ENCODE measurements at regions not wholly inside any gene's neighbourhood (a gene's known extent, or its start where the extent isn't known, plus 50 kb on each side); places are given as distances from the start of the nearest gene placed in this dataset.
A peak's percentile ranks its signal among the peaks of the same experiment; 100 is the strongest.

GRCh38 chr15:62545467-62546227 is 380.6 kb upstream of the C2CD4B start:
- TF ChIP-seq POLR2AphosphoS5 (IDR thresholded peaks at IDR 0.05; ENCODE audit: low read depth, low read length) (no peak), PAX5 (IDR thresholded peaks at IDR 0.05; ENCODE audit: insufficient read depth, low read length, severe bottlenecking) (no peak), POU2F2 (IDR thresholded peaks at IDR 0.05; ENCODE audit: low read depth, low read length) (no peak), POLR2A (IDR thresholded peaks at IDR 0.05; ENCODE audit: low read depth, low read length) (no peak), TAF1 (IDR thresholded peaks at IDR 0.05; ENCODE audit: low read depth, low read length) (no peak), SPI1 (IDR thresholded peaks at IDR 0.05; ENCODE audit: low read depth, low read length) (no peak)
- FAIRE-seq (no peak), DNase-seq (ENCODE audit: insufficient read length, low spot score) (no peak)

- no peak for FAIRE-seq
- TF ChIP-seq POLR2AphosphoS5 (IDR thresholded peaks at IDR 0.05; ENCODE audit: low read depth, low read length) (no peak), TAF1 (IDR thresholded peaks at IDR 0.05; ENCODE audit: low read depth, low read length) (no peak), SPI1 (IDR thresholded peaks at IDR 0.05; ENCODE audit: low read depth, low read length) (no peak), POLR2A (IDR thresholded peaks at IDR 0.05; ENCODE audit: low read depth, low read length) (no peak), PAX5 (IDR thresholded peaks at IDR 0.05; ENCODE audit: insufficient read depth, low read length, severe bottlenecking) (no peak), POU2F2 (IDR thresholded peaks at IDR 0.05; ENCODE audit: low read depth, low read length) (no peak)
Measured at GRCh38 chr15:62546628-62547027, 381.5 kb upstream of the C2CD4B start.

GRCh38 chr15:62547584-62547983 is 382.5 kb upstream of the C2CD4B start:
- TF ChIP-seq PAX5 (IDR thresholded peaks at IDR 0.05; ENCODE audit: insufficient read depth, low read length, severe bottlenecking) = no peak
- no peak for TF ChIP-seq POLR2A (IDR thresholded peaks at IDR 0.05; ENCODE audit: low read depth, low read length)
- TF ChIP-seq TAF1 (IDR thresholded peaks at IDR 0.05; ENCODE audit: low read depth, low read length) = no peak
- no peak for TF ChIP-seq POLR2AphosphoS5 (IDR thresholded peaks at IDR 0.05; ENCODE audit: low read depth, low read length)
- no peak for TF ChIP-seq SPI1 (IDR thresholded peaks at IDR 0.05; ENCODE audit: low read depth, low read length)
- TF ChIP-seq POU2F2 (IDR thresholded peaks at IDR 0.05; ENCODE audit: low read depth, low read length) = no peak
- FAIRE-seq = no peak

More at GRCh38 chr15:62546628-62547027, 381.5 kb upstream of the C2CD4B start:
- DNase-seq (ENCODE audit: insufficient read length, low spot score) = no peak

GRCh38 chr15:62549345-62549970 is 384.4 kb upstream of the C2CD4B start:
- TF ChIP-seq POLR2A (IDR thresholded peaks at IDR 0.05; ENCODE audit: low read depth, low read length) (no peak), SPI1 (IDR thresholded peaks at IDR 0.05; ENCODE audit: low read depth, low read length) (no peak), TAF1 (IDR thresholded peaks at IDR 0.05; ENCODE audit: low read depth, low read length) (no peak), PAX5 (IDR thresholded peaks at IDR 0.05; ENCODE audit: insufficient read depth, low read length, severe bottlenecking) (no peak), POU2F2 (IDR thresholded peaks at IDR 0.05; ENCODE audit: low read depth, low read length) (no peak), POLR2AphosphoS5 (IDR thresholded peaks at IDR 0.05; ENCODE audit: low read depth, low read length) (no peak)
- DNase-seq (ENCODE audit: insufficient read length, low spot score) (no peak), FAIRE-seq (peak; percentile 69)

More at GRCh38 chr15:62547584-62547983, 382.5 kb upstream of the C2CD4B start:
- DNase-seq (ENCODE audit: insufficient read length, low spot score) = no peak

- no peak for DNase-seq (ENCODE audit: insufficient read length, low spot score)
- no peak for TF ChIP-seq PAX5 (IDR thresholded peaks at IDR 0.05; ENCODE audit: insufficient read depth, low read length, severe bottlenecking)
- no peak for TF ChIP-seq TAF1 (IDR thresholded peaks at IDR 0.05; ENCODE audit: low read depth, low read length)
- TF ChIP-seq POLR2A (IDR thresholded peaks at IDR 0.05; ENCODE audit: low read depth, low read length) = no peak
- TF ChIP-seq POU2F2 (IDR thresholded peaks at IDR 0.05; ENCODE audit: low read depth, low read length) = no peak
- TF ChIP-seq SPI1 (IDR thresholded peaks at IDR 0.05; ENCODE audit: low read depth, low read length) = no peak
- no peak for TF ChIP-seq POLR2AphosphoS5 (IDR thresholded peaks at IDR 0.05; ENCODE audit: low read depth, low read length)
- no peak for FAIRE-seq
Measured at GRCh38 chr15:62550106-62550505, 385.0 kb upstream of the C2CD4B start.

GRCh38 chr15:62552444-62552843 is 387.4 kb upstream of the C2CD4B start:
- DNase-seq (ENCODE audit: insufficient read length, low spot score) (no peak), FAIRE-seq (no peak)
- TF ChIP-seq POLR2A (IDR thresholded peaks at IDR 0.05; ENCODE audit: low read depth, low read length) = no peak
- TF ChIP-seq POU2F2 (IDR thresholded peaks at IDR 0.05; ENCODE audit: low read depth, low read length) = no peak
- no peak for TF ChIP-seq PAX5 (IDR thresholded peaks at IDR 0.05; ENCODE audit: insufficient read depth, low read length, severe bottlenecking)
- TF ChIP-seq TAF1 (IDR thresholded peaks at IDR 0.05; ENCODE audit: low read depth, low read length) = no peak
- no peak for TF ChIP-seq SPI1 (IDR thresholded peaks at IDR 0.05; ENCODE audit: low read depth, low read length)
- no peak for TF ChIP-seq POLR2AphosphoS5 (IDR thresholded peaks at IDR 0.05; ENCODE audit: low read depth, low read length)

- TF ChIP-seq POLR2A (IDR thresholded peaks at IDR 0.05; ENCODE audit: low read depth, low read length) = no peak
- peak; percentile 77 for TF ChIP-seq SPI1 (IDR thresholded peaks at IDR 0.05; ENCODE audit: low read depth, low read length)
- DNase-seq (ENCODE audit: insufficient read length, low spot score) (no peak), FAIRE-seq (no peak)
Measured at GRCh38 chr15:62553911-62554563, 389.0 kb upstream of the C2CD4B start.

GRCh38 chr15:62558640-62559380 is 393.7 kb upstream of the C2CD4B start:
- FAIRE-seq (no peak), DNase-seq (ENCODE audit: insufficient read length, low spot score) (no peak)
- TF ChIP-seq POLR2A (IDR thresholded peaks at IDR 0.05; ENCODE audit: low read depth, low read length) = no peak
- TF ChIP-seq SPI1 (IDR thresholded peaks at IDR 0.05; ENCODE audit: low read depth, low read length) = no peak
- TF ChIP-seq POLR2AphosphoS5 (IDR thresholded peaks at IDR 0.05; ENCODE audit: low read depth, low read length) = no peak
- TF ChIP-seq POU2F2 (IDR thresholded peaks at IDR 0.05; ENCODE audit: low read depth, low read length) = no peak
- no peak for TF ChIP-seq TAF1 (IDR thresholded peaks at IDR 0.05; ENCODE audit: low read depth, low read length)
- no peak for TF ChIP-seq PAX5 (IDR thresholded peaks at IDR 0.05; ENCODE audit: insufficient read depth, low read length, severe bottlenecking)

GRCh38 chr15:62559381-62559733 is 394.3 kb upstream of the C2CD4B start:
- DNase-seq (ENCODE audit: insufficient read length, low spot score) = no peak
- no peak for TF ChIP-seq POLR2AphosphoS5 (IDR thresholded peaks at IDR 0.05; ENCODE audit: low read depth, low read length)
- no peak for TF ChIP-seq PAX5 (IDR thresholded peaks at IDR 0.05; ENCODE audit: insufficient read depth, low read length, severe bottlenecking)
- TF ChIP-seq POU2F2 (IDR thresholded peaks at IDR 0.05; ENCODE audit: low read depth, low read length) = no peak
- no peak for TF ChIP-seq TAF1 (IDR thresholded peaks at IDR 0.05; ENCODE audit: low read depth, low read length)
- TF ChIP-seq SPI1 (IDR thresholded peaks at IDR 0.05; ENCODE audit: low read depth, low read length) = no peak
- no peak for TF ChIP-seq POLR2A (IDR thresholded peaks at IDR 0.05; ENCODE audit: low read depth, low read length)
- FAIRE-seq = no peak
